ENCODE measurements at regions not wholly inside any gene's neighbourhood (a gene's known extent, or its start where the extent isn't known, plus 50 kb on each side); places are given as distances from the start of the nearest gene placed in this dataset.

DNA sequence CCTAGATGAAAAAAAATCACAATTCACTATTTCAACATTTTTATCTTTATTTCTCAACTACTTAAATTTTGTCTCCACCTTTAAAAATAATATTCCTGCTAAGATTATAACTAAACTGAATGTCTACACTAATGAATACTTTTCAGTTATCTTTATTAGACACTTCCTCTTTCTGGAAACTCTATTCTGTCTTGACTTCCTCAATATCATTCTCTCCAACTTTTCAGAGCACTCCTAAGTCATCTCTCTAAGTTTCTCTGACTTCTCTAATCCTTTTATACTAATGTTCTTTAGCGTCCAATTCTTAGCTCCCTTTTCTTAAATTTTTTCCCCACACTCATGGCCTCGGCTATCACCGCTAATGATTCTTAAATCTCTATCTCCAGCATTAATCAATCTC, 374.2 kb downstream of the FBXO8 start:
- TF ChIP-seq, protein P1, sequence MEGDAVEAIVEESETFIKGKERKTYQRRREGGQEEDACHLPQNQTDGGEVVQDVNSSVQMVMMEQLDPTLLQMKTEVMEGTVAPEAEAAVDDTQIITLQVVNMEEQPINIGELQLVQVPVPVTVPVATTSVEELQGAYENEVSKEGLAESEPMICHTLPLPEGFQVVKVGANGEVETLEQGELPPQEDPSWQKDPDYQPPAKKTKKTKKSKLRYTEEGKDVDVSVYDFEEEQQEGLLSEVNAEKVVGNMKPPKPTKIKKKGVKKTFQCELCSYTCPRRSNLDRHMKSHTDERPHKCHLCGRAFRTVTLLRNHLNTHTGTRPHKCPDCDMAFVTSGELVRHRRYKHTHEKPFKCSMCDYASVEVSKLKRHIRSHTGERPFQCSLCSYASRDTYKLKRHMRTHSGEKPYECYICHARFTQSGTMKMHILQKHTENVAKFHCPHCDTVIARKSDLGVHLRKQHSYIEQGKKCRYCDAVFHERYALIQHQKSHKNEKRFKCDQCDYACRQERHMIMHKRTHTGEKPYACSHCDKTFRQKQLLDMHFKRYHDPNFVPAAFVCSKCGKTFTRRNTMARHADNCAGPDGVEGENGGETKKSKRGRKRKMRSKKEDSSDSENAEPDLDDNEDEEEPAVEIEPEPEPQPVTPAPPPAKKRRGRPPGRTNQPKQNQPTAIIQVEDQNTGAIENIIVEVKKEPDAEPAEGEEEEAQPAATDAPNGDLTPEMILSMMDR (conservative IDR thresholded peaks at IDR 0.05; ENCODE audit: low read depth, low read length) = no peak

DNA sequence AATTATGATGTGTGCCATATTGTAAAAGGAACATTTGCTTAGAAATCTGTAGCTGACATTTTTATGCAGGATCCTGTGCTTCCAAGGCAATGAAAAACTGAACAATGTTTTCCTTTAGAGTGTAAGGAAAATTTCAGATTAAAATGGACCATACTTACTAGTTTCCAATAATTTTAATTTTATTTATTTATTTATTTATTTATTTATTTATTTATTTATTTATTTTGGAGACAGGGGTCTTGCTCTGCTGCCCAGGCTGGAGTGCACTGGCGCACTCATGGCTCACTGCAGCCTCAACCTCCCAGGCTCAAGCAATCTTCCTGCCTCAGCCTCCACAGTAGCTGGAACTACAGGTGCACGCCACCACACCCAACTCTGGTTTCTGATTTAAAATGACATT, 369.8 kb upstream of the HAND2 start:
- no peak overlapping the region for H3K27ac ChIP-seq
- TF ChIP-seq, protein P1 (conservative IDR thresholded peaks at IDR 0.05; ENCODE audit: low read depth, low read length) = no peak
- H3K9ac ChIP-seq = no peak overlapping the region
- H4K20me1 ChIP-seq (ENCODE audit: insufficient read depth) = no peaks in the 10 kb centered on the region
- no peaks in the 10 kb centered on the region for H3K27me3 ChIP-seq (ENCODE audit: insufficient read depth, low read depth)
- H3K4me1 ChIP-seq (ENCODE audit: low read depth, poor library complexity, severe bottlenecking) = no peaks in the 10 kb centered on the region
- H3K4me2 ChIP-seq = no peak overlapping the region
- H3K36me3 ChIP-seq (ENCODE audit: insufficient read depth) = no peaks in the 10 kb centered on the region
- H3K79me2 ChIP-seq (ENCODE audit: insufficient read depth, low read depth) = no peaks in the 10 kb centered on the region
- H3K4me3 ChIP-seq (IDR thresholded peaks at IDR 0.05; ENCODE audit: insufficient read depth, low read depth, low read length) = no peak overlapping the region
- H2AFZ ChIP-seq (ENCODE audit: low read depth) = no peak overlapping the region

More for the DNA sequence above, 374.2 kb downstream of the FBXO8 start:
- H2AFZ ChIP-seq (ENCODE audit: low read depth) = no peak overlapping the region
- no peak overlapping the region for H3K9ac ChIP-seq
- no peaks in the 10 kb centered on the region for H3K36me3 ChIP-seq (ENCODE audit: insufficient read depth)
- H4K20me1 ChIP-seq (ENCODE audit: insufficient read depth) = no peaks in the 10 kb centered on the region
- no peak overlapping the region for H3K4me3 ChIP-seq (IDR thresholded peaks at IDR 0.05; ENCODE audit: insufficient read depth, low read depth, low read length)
- no peak overlapping the region for H3K27ac ChIP-seq
- no peaks in the 10 kb centered on the region for H3K79me2 ChIP-seq (ENCODE audit: insufficient read depth, low read depth)
- no peak overlapping the region for H3K4me2 ChIP-seq
- H3K4me1 ChIP-seq (ENCODE audit: low read depth, poor library complexity, severe bottlenecking) = no peaks in the 10 kb centered on the region
- no peaks in the 10 kb centered on the region for H3K27me3 ChIP-seq (ENCODE audit: insufficient read depth, low read depth)

DNA sequence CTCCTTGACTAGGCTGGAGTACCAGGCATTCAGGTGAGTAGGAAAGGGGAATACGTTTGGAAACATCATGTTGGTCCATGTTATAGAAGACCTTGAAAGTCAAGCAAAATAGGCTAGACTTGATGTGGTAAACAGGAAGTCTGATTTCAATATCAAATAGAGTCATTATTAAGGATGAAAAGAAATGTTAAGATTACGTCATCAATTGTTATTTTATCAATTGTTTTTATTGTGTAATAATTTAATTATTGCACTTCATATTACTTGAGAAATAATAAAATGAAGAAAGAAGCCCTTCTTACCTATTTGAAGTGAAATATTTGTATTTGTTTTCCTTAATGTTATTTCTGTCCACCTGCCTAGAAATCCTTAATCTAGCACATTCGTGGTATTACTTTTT, 361.0 kb upstream of the HAND2 start:
- Histone ChIP-seq H4K20me1 (ENCODE audit: insufficient read depth) (no peaks in the 10 kb centered on the region), H3K36me3 (ENCODE audit: insufficient read depth) (no peaks in the 10 kb centered on the region), H3K4me2 (no peak overlapping the region), H3K27ac (no peak overlapping the region), H3K4me1 (ENCODE audit: low read depth, poor library complexity, severe bottlenecking) (no peaks in the 10 kb centered on the region), H3K79me2 (ENCODE audit: insufficient read depth, low read depth) (no peaks in the 10 kb centered on the region), H2AFZ (ENCODE audit: low read depth) (no peak overlapping the region), H3K4me3 (IDR thresholded peaks at IDR 0.05; ENCODE audit: insufficient read depth, low read depth, low read length) (no peak overlapping the region), H3K9ac (no peak overlapping the region), H3K27me3 (ENCODE audit: insufficient read depth, low read depth) (no peaks in the 10 kb centered on the region)
- TF ChIP-seq, protein P1 (conservative IDR thresholded peaks at IDR 0.05; ENCODE audit: low read depth, low read length) = no peak

DNA sequence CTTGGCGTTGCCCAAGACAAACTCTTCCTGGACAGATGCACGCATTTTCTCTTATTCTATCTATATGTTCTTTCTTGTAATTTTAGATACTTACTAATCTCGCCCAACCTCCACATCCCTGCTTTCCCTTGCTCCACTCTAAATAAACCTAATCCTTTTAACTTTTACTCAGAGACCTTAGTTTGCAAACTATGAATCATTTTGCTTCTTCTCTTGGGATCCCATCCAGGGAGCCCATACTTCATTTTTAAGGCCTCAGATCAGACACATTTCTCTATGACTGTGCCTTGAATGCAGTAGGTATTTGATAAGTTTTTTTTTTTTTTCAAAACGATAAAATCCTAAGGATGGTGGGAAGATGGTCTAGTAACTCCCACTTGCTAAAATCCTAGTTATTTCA, 353.8 kb upstream of the HAND2 start:
- H2AFZ ChIP-seq (ENCODE audit: low read depth) = no peak overlapping the region
- no peaks in the 10 kb centered on the region for H3K4me1 ChIP-seq (ENCODE audit: low read depth, poor library complexity, severe bottlenecking)
- no peaks in the 10 kb centered on the region for H3K36me3 ChIP-seq (ENCODE audit: insufficient read depth)
- H3K9ac ChIP-seq = no peak overlapping the region
- H3K79me2 ChIP-seq (ENCODE audit: insufficient read depth, low read depth) = no peaks in the 10 kb centered on the region
- H3K4me2 ChIP-seq = no peak overlapping the region
- no peak overlapping the region for H3K27ac ChIP-seq
- no peaks in the 10 kb centered on the region for H3K27me3 ChIP-seq (ENCODE audit: insufficient read depth, low read depth)
- no peaks in the 10 kb centered on the region for H4K20me1 ChIP-seq (ENCODE audit: insufficient read depth)
- TF ChIP-seq, protein P1 (conservative IDR thresholded peaks at IDR 0.05; ENCODE audit: low read depth, low read length) = no peak
- no peak overlapping the region for H3K4me3 ChIP-seq (IDR thresholded peaks at IDR 0.05; ENCODE audit: insufficient read depth, low read depth, low read length)
